HCT116 (cell line): ENCODE measurements at regions not wholly inside any gene's neighbourhood (a gene's known extent, or its start where the extent isn't known, plus 50 kb on each side); places are given as distances from the start of the nearest gene placed in this dataset.

Source experiments
- CBX3 ChIP-seq: IDR thresholded peaks from 2 replicates; pipeline ENCODE4 v1.6.1; 2012; ENCODE audit warnings: low read depth
- CTCF ChIP-seq, 3 experiments: fragments of 200-600 bp in 1 of 3; sonication (generic) in 1 of 3; IDR thresholded peaks in 2 of 3; conservative IDR thresholded peaks in 1 of 3; 2 replicates each; pipeline ENCODE4 v1.5.1; 2012 to 2017; ENCODE audit warnings: low read depth in 2 of 3, low read length in 2 of 3, antibody characterized with exemption in 1 of 3, borderline replicate concordance in 1 of 3, control low read depth in 1 of 3, mild to moderate bottlenecking in 1 of 3, mixed read lengths in 1 of 3, mixed run types in 1 of 3, moderate library complexity in 1 of 3; ENCODE audit not compliant: insufficient read depth in 1 of 3
- EZH2 ChIP-seq: fragments of 200-600 bp; sonication (generic); IDR thresholded peaks from 2 replicates; pipeline ENCODE4 v1.6.1; 2017; ENCODE audit warnings: antibody characterized with exemption, mixed run types
- MAX ChIP-seq: IDR thresholded peaks from 2 replicates; pipeline ENCODE4 v1.6.1; 2012
- POLR2A ChIP-seq: IDR thresholded peaks from 2 replicates; pipeline ENCODE4 v1.7.0; 2011; ENCODE audit warnings: borderline replicate concordance; ENCODE audit not compliant: insufficient read depth, insufficient read length; ENCODE audit errors: extremely low read depth
- SIN3A ChIP-seq: IDR thresholded peaks from 2 replicates; pipeline ENCODE4 v1.6.1; 2012; ENCODE audit warnings: low read depth

GRCh38 chr20:24756292-24757025 is 192.6 kb upstream of the CST7 start:
- TF ChIP-seq SIN3A (no peak), POLR2A (no peak), CTCF (IDR thresholded peaks at IDR 0.05 in 2 of 3, conservative IDR thresholded peaks at IDR 0.05 in 1 of 3; ENCODE audit: borderline replicate concordance in 1 of 3, insufficient read depth in 1 of 3, low read depth in 2 of 3, low read length in 2 of 3) (no peak), EZH2 (no peak), MAX (no peak), CBX3 (no peak)
